Vagina (tissue), 2 donors: ENCODE measurements at regions not wholly inside any gene's neighbourhood (a gene's known extent, or its start where the extent isn't known, plus 50 kb on each side); places are given as distances from the start of the nearest gene placed in this dataset. TPM values are rescaled to one million over a fixed set of nuclear protein-coding genes. Genes with fewer than 3 reads are reported as not detected.

Source experiments
- DNase-seq, 2 donors: peaks; one replicate each; pipeline ENCODE4 v3.0.0-alpha.2; 2017; ENCODE audit errors: extremely low spot score in 2 of 2
- H3K27ac ChIP-seq: fragments of 200-600 bp; sonication (generic); one replicate; pipeline ENCODE4 v1.5.1; 2019
- H3K27me3 ChIP-seq: fragments of 200-600 bp; sonication (generic); one replicate; pipeline ENCODE4 v1.5.1; 2019
- H3K36me3 ChIP-seq, 2 donors: fragments of 200-600 bp; sonication (generic); one replicate each; pipeline ENCODE4 v1.5.1; 2017 to 2019
- H3K4me1 ChIP-seq: fragments of 200-600 bp; sonication (generic); one replicate; pipeline ENCODE4 v1.5.1; 2019
- H3K4me3 ChIP-seq, 2 donors: fragments of 200-600 bp; sonication (generic); 1 replicate in 1 of 2; 2 replicates in 1 of 2; pipeline ENCODE4 v1.5.1; 2016 to 2019
- H3K9me3 ChIP-seq: fragments of 200-600 bp; sonication (generic); one replicate; pipeline ENCODE4 v1.5.1; 2019
- CTCF ChIP-seq, 3 experiments: fragments of 450-650 bp in 2 of 3; fragments of 200-600 bp in 1 of 3; sonication (generic) in 1 of 3; IDR thresholded peaks; one replicate each; pipeline ENCODE4 v1.5.1; 2017 to 2019; ENCODE audit warnings: antibody characterized with exemption in 3 of 3, mild to moderate bottlenecking in 2 of 3, moderate library complexity in 2 of 3
- POLR2A ChIP-seq, 2 donors: fragments of 450-650 bp; IDR thresholded peaks; one replicate each; pipeline ENCODE4 v1.6.1; 2017; ENCODE audit warnings: antibody characterized with exemption in 2 of 2, mild to moderate bottlenecking in 2 of 2, moderate library complexity in 2 of 2
- POLR2AphosphoS5 ChIP-seq, 2 donors: sonication (generic); formaldehyde crosslinking; IDR thresholded peaks; one replicate each; pipeline ENCODE4 v1.9.0; 2017; ENCODE audit warnings: antibody characterized with exemption in 2 of 2, mild to moderate bottlenecking in 2 of 2, low read depth in 1 of 2; ENCODE audit not compliant: insufficient read depth in 1 of 2
- intact Hi-C: fragments of 100-400 bp; cut with DNase I; formaldehyde crosslinking; loops from one replicate; pipeline ENCODE4 v1.15.1; 2023
- small RNA-seq: library from RNA; depleted of rRNA; stranded (forward); fragments of <200 nt; gene quantifications from one replicate; pipeline ENCODE3, GENCODE V24; 2016

GRCh38 chr5:74919041-74919440 lies 52.9 kb upstream of the FAM169A start:
- no peak overlapping the region for H3K27ac ChIP-seq
- no peak for DNase-seq
- no peaks in the 10 kb centered on the region for H3K27me3 ChIP-seq
- H3K36me3 ChIP-seq = no peaks in the 10 kb centered on the region
- H3K9me3 ChIP-seq = no peaks in the 10 kb centered on the region
- no peak for TF ChIP-seq CTCF (IDR thresholded peaks at IDR 0.05)
- TF ChIP-seq POLR2A (IDR thresholded peaks at IDR 0.05) = no peak
- TF ChIP-seq POLR2AphosphoS5 (IDR thresholded peaks at IDR 0.05; ENCODE audit: insufficient read depth in 1 of 2, low read depth in 1 of 2) = no peak
- no peak overlapping the region for H3K4me3 ChIP-seq
- H3K4me1 ChIP-seq = no peaks in the 10 kb centered on the region
- intact Hi-C loops = no loop called here

- intact Hi-C loops = loop anchor here (1.0 kb wide), 1 partner anchor 246 kb away; no protein-coding TSS in a partner anchor
- DNase-seq = no peak
Observed at GRCh38 chr5:74918232-74918669, 52.1 kb upstream of the FAM169A start.

GRCh38 chr5:74916831-74917710 lies 50.9 kb upstream of the FAM169A start:
- Histone ChIP-seq H3K27ac (no peak overlapping the region), H3K36me3 (no peaks in the 10 kb centered on the region)
- intact Hi-C loops = no loop called here

More at GRCh38 chr5:74918232-74918669, 52.1 kb upstream of the FAM169A start:
- TF ChIP-seq POLR2A (IDR thresholded peaks at IDR 0.05) (no peak), CTCF (IDR thresholded peaks at IDR 0.05) (no peak), POLR2AphosphoS5 (IDR thresholded peaks at IDR 0.05; ENCODE audit: insufficient read depth in 1 of 2, low read depth in 1 of 2) (no peak)
- Histone ChIP-seq H3K4me3 (no peak overlapping the region), H3K27me3 (no peaks in the 10 kb centered on the region), H3K4me1 (no peaks in the 10 kb centered on the region), H3K27ac (no peak overlapping the region), H3K36me3 (no peaks in the 10 kb centered on the region), H3K9me3 (no peaks in the 10 kb centered on the region)

More at GRCh38 chr5:74916831-74917710, 50.9 kb upstream of the FAM169A start:
- TF ChIP-seq POLR2AphosphoS5 (IDR thresholded peaks at IDR 0.05; ENCODE audit: insufficient read depth in 1 of 2, low read depth in 1 of 2) = no peak
- no peak for TF ChIP-seq CTCF (IDR thresholded peaks at IDR 0.05)
- H3K4me1 ChIP-seq = no peaks in the 10 kb centered on the region
- no peaks in the 10 kb centered on the region for H3K9me3 ChIP-seq
- no peaks in the 10 kb centered on the region for H3K27me3 ChIP-seq
- H3K4me3 ChIP-seq = no peak overlapping the region
- DNase-seq = no peak

Small RNAs in the stretch of these regions (small RNA-seq; reads per million reads assigned to genes)
- gene AC116337.2 = not detected
